ENCODE measurements at regions not wholly inside any gene's neighbourhood (a gene's known extent, or its start where the extent isn't known, plus 50 kb on each side); places are given as distances from the start of the nearest gene placed in this dataset.

GRCh38 chr1:191388283-191388682 lies 770.0 kb upstream of the RGS18 start:
- TF ChIP-seq CTCF (IDR thresholded peaks at IDR 0.05; ENCODE audit: extremely low read depth, insufficient read depth, missing control alignments), result no peak
- no peak for DNase-seq (ENCODE audit: low spot score)
- in situ Hi-C loops (cut with MboI; ENCODE audit: low pct_unique_long_range_greater_than_20kb, low sequenced_read_pairs, unreplicated experiment), result no loop called here

- no peak for TF ChIP-seq CTCF (IDR thresholded peaks at IDR 0.05; ENCODE audit: extremely low read depth, insufficient read depth, missing control alignments)
- in situ Hi-C loops (cut with MboI; ENCODE audit: low pct_unique_long_range_greater_than_20kb, low sequenced_read_pairs, unreplicated experiment), result no loop called here
- no peak for DNase-seq (ENCODE audit: low spot score)
Measured at GRCh38 chr1:191396622-191397021, 761.6 kb upstream of the RGS18 start.

DNA sequence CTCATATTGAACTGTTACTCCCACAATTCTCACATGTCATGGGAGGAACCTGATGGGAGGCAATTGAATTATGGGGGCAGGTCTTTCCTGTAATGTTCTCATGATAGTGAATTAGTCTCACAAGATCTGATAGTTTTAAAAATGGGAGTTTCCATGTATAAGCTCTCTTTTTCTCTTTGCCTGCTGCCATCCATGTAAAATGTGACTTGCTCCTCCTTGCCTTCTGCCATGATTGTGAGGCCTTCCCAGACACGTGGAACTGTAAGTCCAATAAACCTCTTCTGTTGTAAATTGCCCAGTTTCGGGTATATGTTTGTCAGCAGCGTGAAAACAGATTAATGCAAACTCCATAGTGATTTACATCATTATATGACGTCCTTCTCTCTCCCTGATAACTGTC lies 759.7 kb upstream of the RGS18 start:
- in situ Hi-C loops (cut with MboI; ENCODE audit: low pct_unique_long_range_greater_than_20kb, low sequenced_read_pairs, unreplicated experiment), result no loop called here
- no peak for TF ChIP-seq CTCF (IDR thresholded peaks at IDR 0.05; ENCODE audit: extremely low read depth, insufficient read depth, missing control alignments)
- no peak for DNase-seq (ENCODE audit: low spot score)

DNA sequence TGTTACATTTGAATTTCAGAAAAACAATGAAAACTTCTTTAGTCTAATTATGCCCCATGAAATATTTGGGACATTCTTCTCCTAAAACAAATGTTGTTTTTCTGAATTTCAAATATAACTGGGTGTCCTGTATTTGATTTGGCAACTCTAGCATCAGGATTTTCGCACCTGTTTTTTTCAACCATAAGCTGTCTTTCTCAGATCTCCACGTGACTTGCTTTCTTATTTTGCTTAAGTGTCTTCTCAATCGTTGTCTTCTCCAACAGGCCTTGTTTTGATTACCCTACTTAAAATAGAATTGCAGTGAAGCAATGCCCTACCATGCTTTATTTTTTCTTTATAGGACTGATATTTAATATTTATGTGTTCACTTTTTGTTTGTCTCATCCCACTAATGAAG lies 752.8 kb upstream of the RGS18 start:
- no peak for TF ChIP-seq CTCF (IDR thresholded peaks at IDR 0.05; ENCODE audit: extremely low read depth, insufficient read depth, missing control alignments)
- no peak for DNase-seq (ENCODE audit: low spot score)
- in situ Hi-C loops (cut with MboI; ENCODE audit: low pct_unique_long_range_greater_than_20kb, low sequenced_read_pairs, unreplicated experiment), result no loop called here

GRCh38 chr1:191414981-191415640 lies 743.2 kb upstream of the RGS18 start:
- no peak for DNase-seq (ENCODE audit: low spot score)
- no peak for TF ChIP-seq CTCF (IDR thresholded peaks at IDR 0.05; ENCODE audit: extremely low read depth, insufficient read depth, missing control alignments)
- in situ Hi-C loops (cut with MboI; ENCODE audit: low pct_unique_long_range_greater_than_20kb, low sequenced_read_pairs, unreplicated experiment), result no loop called here

DNA sequence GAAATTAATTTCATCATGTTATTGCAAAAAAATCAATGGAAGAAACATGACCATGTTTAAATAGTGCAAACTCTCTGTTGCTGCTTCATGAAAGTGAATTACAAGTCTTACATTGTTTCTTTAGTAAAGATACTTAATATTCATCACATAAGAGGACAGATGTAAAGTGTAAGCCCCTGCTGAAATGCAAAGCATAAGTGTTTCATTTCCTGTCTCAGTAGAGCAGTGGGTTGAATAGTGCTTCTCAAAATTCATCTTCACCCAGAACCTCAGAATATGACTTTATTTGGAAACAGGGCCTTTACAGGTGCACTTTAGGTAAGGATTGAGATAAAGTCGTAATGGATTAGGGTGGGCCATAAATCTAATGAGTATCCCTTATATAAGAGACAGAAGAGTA lies 738.4 kb upstream of the RGS18 start:
- TF ChIP-seq CTCF (IDR thresholded peaks at IDR 0.05; ENCODE audit: extremely low read depth, insufficient read depth, missing control alignments), result no peak
- no peak for DNase-seq (ENCODE audit: low spot score)
- in situ Hi-C loops (cut with MboI; ENCODE audit: low pct_unique_long_range_greater_than_20kb, low sequenced_read_pairs, unreplicated experiment), result no loop called here

Data from GM13977 (cell line).